ENCODE measurements at regions not wholly inside any gene's neighbourhood (a gene's known extent, or its start where the extent isn't known, plus 50 kb on each side); places are given as distances from the start of the nearest gene placed in this dataset.

DNA sequence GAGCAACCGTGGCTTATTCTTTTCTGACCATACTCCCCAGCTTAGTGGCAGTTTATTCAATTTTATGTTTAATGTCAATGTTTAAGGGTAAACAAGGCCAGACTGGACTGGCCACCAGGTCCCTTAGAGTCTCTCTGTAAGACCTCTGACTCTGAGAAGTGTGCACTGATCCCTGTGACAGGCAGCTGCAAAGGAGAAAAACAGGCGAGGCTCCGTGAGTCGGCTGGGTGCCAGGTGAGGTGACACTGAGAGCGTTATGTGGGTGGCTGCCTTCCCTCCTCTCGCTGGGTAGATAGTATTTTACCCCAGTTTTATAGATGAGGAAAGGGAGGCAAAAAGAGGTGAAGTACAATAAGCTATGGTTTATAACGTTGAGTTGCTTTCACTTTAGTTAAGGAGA is 139.4 kb upstream of the HDAC4 start:
- TF ChIP-seq ISL1 (CRISPR knock-in tag; IDR thresholded peaks at IDR 0.05) (no peak), GLIS3 (CRISPR knock-in tag; IDR thresholded peaks at IDR 0.05) (no peak), ZFP30 (CRISPR knock-in tag; IDR thresholded peaks at IDR 0.05) (no peak), TOX (CRISPR knock-in tag; IDR thresholded peaks at IDR 0.05; ENCODE audit: borderline replicate concordance) (no peak), ARNTL (CRISPR knock-in tag; IDR thresholded peaks at IDR 0.05; ENCODE audit: borderline replicate concordance, low read depth) (no peak), OSR1 (CRISPR knock-in tag; IDR thresholded peaks at IDR 0.05) (no peak), ZNF70 (CRISPR knock-in tag; IDR thresholded peaks at IDR 0.05) (no peak), ESRRG (CRISPR knock-in tag; IDR thresholded peaks at IDR 0.05) (no peak), SNAI2 (CRISPR knock-in tag; IDR thresholded peaks at IDR 0.05) (no peak), PPARA (CRISPR knock-in tag; IDR thresholded peaks at IDR 0.05; ENCODE audit: borderline replicate concordance) (no peak)
- TF ChIP-seq, protein P1, sequence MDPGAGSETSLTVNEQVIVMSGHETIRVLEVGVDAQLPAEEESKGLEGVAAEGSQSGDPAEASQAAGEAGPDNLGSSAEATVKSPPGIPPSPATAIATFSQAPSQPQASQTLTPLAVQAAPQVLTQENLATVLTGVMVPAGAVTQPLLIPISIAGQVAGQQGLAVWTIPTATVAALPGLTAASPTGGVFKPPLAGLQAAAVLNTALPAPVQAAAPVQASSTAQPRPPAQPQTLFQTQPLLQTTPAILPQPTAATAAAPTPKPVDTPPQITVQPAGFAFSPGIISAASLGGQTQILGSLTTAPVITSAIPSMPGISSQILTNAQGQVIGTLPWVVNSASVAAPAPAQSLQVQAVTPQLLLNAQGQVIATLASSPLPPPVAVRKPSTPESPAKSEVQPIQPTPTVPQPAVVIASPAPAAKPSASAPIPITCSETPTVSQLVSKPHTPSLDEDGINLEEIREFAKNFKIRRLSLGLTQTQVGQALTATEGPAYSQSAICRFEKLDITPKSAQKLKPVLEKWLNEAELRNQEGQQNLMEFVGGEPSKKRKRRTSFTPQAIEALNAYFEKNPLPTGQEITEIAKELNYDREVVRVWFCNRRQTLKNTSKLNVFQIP (CRISPR knock-in tag; IDR thresholded peaks at IDR 0.05; ENCODE audit: borderline replicate concordance, low read depth): no peak
- TF ChIP-seq, protein P2, sequence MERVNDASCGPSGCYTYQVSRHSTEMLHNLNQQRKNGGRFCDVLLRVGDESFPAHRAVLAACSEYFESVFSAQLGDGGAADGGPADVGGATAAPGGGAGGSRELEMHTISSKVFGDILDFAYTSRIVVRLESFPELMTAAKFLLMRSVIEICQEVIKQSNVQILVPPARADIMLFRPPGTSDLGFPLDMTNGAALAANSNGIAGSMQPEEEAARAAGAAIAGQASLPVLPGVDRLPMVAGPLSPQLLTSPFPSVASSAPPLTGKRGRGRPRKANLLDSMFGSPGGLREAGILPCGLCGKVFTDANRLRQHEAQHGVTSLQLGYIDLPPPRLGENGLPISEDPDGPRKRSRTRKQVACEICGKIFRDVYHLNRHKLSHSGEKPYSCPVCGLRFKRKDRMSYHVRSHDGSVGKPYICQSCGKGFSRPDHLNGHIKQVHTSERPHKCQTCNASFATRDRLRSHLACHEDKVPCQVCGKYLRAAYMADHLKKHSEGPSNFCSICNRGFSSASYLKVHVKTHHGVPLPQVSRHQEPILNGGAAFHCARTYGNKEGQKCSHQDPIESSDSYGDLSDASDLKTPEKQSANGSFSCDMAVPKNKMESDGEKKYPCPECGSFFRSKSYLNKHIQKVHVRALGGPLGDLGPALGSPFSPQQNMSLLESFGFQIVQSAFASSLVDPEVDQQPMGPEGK (CRISPR knock-in tag; IDR thresholded peaks at IDR 0.05; ENCODE audit: borderline replicate concordance): no peak
- TF ChIP-seq, protein P3, sequence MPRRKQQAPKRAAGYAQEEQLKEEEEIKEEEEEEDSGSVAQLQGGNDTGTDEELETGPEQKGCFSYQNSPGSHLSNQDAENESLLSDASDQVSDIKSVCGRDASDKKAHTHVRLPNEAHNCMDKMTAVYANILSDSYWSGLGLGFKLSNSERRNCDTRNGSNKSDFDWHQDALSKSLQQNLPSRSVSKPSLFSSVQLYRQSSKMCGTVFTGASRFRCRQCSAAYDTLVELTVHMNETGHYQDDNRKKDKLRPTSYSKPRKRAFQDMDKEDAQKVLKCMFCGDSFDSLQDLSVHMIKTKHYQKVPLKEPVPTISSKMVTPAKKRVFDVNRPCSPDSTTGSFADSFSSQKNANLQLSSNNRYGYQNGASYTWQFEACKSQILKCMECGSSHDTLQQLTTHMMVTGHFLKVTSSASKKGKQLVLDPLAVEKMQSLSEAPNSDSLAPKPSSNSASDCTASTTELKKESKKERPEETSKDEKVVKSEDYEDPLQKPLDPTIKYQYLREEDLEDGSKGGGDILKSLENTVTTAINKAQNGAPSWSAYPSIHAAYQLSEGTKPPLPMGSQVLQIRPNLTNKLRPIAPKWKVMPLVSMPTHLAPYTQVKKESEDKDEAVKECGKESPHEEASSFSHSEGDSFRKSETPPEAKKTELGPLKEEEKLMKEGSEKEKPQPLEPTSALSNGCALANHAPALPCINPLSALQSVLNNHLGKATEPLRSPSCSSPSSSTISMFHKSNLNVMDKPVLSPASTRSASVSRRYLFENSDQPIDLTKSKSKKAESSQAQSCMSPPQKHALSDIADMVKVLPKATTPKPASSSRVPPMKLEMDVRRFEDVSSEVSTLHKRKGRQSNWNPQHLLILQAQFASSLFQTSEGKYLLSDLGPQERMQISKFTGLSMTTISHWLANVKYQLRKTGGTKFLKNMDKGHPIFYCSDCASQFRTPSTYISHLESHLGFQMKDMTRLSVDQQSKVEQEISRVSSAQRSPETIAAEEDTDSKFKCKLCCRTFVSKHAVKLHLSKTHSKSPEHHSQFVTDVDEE (CRISPR knock-in tag; IDR thresholded peaks at IDR 0.05): no peak
